Esophagus (tissue), 2 donors: ENCODE measurements at regions not wholly inside any gene's neighbourhood (a gene's known extent, or its start where the extent isn't known, plus 50 kb on each side); places are given as distances from the start of the nearest gene placed in this dataset.
A peak's percentile ranks its signal among the peaks of the same experiment; 100 is the strongest.

Experiments used
- H3K27ac ChIP-seq, 2 donors: one replicate each; pipeline ENCODE4 v1.5.1; 2013; ENCODE audit warnings: low read depth in 2 of 2, mild to moderate bottlenecking in 2 of 2, inconsistent platforms in 1 of 2, low read length in 1 of 2, moderate library complexity in 1 of 2
- H3K27me3 ChIP-seq, 2 donors: one replicate each; pipeline ENCODE4 v1.6.1; 2013; ENCODE audit warnings: low read length in 2 of 2, control low read depth in 1 of 2, mild to moderate bottlenecking in 1 of 2; ENCODE audit not compliant: insufficient read depth in 2 of 2, control insufficient read depth in 1 of 2
- H3K36me3 ChIP-seq, 2 donors: one replicate each; pipeline ENCODE4 v1.6.1; 2013; ENCODE audit warnings: low read length in 1 of 2; ENCODE audit not compliant: control insufficient read depth in 2 of 2, insufficient read depth in 2 of 2
- H3K4me1 ChIP-seq, 2 donors: one replicate each; pipeline ENCODE4 v1.6.1; 2013; ENCODE audit warnings: low read length in 1 of 2; ENCODE audit not compliant: control insufficient read depth in 2 of 2, insufficient read depth in 2 of 2
- H3K4me3 ChIP-seq, 2 donors: one replicate each; pipeline ENCODE4 v1.5.1; 2013; ENCODE audit warnings: low read length in 2 of 2, mild to moderate bottlenecking in 2 of 2, low read depth in 1 of 2, moderate library complexity in 1 of 2
- H3K9me3 ChIP-seq, 2 donors: one replicate each; pipeline ENCODE4 v1.6.1; 2013; ENCODE audit warnings: mild to moderate bottlenecking in 2 of 2, low read depth in 1 of 2, low read length in 1 of 2, moderate library complexity in 1 of 2; ENCODE audit not compliant: control insufficient read depth in 2 of 2, insufficient read depth in 1 of 2
- WGBS, 2 donors: extraction: QIAGEN DNeasy Blood & Tissue Kit; methylation state at CpG; one replicate each; pipeline ENCODE4 v1.1.7; 2013; 5-methylcytosine and 5-hydroxymethylcytosine counted together
- donor health status: healthy with polysubstance abuse.
- donor health status: Bipolar disorder and iron deficiency.

DNA sequence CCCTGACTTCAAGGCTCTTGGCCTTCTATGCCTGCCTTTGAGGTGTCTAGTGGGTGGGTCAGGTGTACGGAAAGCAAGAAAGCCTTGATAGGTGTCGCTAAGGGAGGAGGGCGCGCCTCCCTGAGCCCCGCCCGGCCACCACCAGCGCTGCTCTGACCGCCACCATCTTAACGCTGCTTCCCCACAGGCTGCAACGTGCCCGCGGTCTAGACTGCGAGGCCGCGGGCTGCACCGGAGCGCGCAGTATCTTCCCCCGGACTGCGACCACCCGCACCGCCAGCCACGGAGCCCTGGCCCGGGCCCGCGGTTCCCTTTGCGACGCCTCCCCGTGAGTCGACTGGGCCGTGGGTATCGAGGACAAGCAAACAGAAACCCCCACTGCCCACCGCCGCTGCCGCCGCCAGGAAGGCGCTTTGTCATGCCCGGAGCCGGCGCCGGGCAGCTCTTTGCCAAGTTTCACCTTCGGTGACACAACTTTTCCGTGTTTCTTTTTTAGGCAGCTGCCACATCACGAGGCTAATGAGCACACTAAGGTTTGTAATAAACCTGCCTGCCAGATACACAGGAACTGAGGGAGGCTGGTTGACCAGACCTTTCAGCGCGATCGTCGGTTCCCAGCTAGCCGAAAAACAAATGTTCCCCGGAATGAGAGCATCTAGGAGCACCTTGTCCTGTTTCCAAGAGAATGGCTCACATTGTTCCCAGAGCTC, 335.8 kb upstream of the F9 start:
- no peak overlapping the region for H3K27ac ChIP-seq
- peak overlapping the region; percentile 46 to 51 for H3K4me3 ChIP-seq

DNA sequence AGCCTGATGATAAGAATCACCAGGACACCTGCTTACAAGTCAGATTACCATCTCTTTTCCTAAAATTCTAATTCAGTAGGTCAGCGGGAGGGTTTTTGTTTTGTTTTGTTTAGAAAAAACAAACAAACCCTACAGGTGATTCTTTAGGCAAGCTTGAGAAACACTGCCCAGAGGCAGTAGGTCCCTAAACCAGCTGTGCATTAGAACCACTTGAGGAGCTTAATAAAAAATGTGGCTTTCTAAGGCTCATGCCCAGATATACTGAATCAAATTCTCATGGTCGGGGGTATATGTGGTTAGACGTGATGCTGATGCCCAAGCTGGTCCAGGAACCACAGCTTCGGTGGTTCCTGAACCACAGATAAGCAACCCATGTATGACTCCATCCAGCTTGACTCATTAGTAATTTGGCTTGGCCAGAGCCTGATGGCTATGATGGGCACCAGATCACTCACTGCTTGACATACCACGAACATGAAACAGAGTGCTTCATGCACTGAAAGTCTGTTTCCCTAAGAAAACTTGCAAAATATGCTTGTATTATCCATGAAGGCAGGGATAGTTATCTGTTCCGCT, 338.1 kb upstream of the F9 start:
- H3K36me3 ChIP-seq: no peaks in the 10 kb centered on the region
- 73 to 91% methylated on average over 6 of the region's 6 CpGs for WGBS, 2 donors
- no peak overlapping the region for H3K27ac ChIP-seq
- H3K27me3 ChIP-seq: peaks cover 0 to 6% of the 10 kb centered on the region in 2 donors
- H3K4me1 ChIP-seq: no peaks in the 10 kb centered on the region
- H3K4me3 ChIP-seq: no peak overlapping the region
- peaks cover 0 to 3% of the 10 kb centered on the region in 2 donors for H3K9me3 ChIP-seq

More for the DNA sequence above, 335.8 kb upstream of the F9 start:
- Histone ChIP-seq H3K27me3 (peaks cover 0 to 6% of the 10 kb centered on the region in 2 donors), H3K36me3 (no peaks in the 10 kb centered on the region), H3K9me3 (peaks cover 0 to 3% of the 10 kb centered on the region in 2 donors), H3K4me1 (no peaks in the 10 kb centered on the region)
- WGBS, 2 donors: 8 to 24% methylated on average over 50 of the region's 50 CpGs

DNA sequence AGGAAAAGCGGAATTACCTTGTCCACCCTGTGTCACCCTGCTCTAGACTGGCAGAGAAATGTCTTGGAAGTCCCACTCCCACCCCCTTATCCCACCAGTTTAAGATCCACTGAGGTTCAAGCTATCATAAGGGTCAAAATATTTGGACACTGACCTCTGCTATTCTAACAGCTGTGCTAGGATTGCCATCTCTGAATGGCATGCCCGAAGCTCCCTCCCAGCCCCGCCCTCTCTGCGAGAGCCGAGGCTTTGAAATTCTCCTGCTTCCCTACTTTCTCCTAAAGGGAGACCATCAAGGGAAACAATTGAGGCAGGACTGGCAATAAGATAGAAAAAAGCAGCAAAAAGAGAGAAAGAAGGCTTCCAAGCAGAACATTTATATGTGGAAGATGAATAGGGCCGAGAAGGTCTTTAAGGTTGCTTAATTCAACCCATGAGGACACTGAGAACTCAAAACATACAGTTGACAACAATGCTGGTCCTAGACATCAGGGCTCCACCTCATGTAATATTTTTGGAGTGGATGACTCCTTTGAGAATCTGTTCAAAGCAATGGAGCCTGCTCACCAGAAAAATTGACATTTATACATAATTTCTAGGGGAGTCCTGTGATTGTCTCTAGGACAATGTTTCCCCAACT, 338.7 kb upstream of the F9 start:
- H3K36me3 ChIP-seq: no peaks in the 10 kb centered on the region
- H3K27me3 ChIP-seq: peaks cover 0 to 6% of the 10 kb centered on the region in 2 donors
- no peak overlapping the region for H3K4me3 ChIP-seq
- WGBS, 2 donors: 82 to 93% methylated on average over 6 of the region's 6 CpGs
- peaks cover 0 to 3% of the 10 kb centered on the region in 2 donors for H3K9me3 ChIP-seq
- H3K4me1 ChIP-seq: no peaks in the 10 kb centered on the region
- H3K27ac ChIP-seq: no peak overlapping the region

DNA sequence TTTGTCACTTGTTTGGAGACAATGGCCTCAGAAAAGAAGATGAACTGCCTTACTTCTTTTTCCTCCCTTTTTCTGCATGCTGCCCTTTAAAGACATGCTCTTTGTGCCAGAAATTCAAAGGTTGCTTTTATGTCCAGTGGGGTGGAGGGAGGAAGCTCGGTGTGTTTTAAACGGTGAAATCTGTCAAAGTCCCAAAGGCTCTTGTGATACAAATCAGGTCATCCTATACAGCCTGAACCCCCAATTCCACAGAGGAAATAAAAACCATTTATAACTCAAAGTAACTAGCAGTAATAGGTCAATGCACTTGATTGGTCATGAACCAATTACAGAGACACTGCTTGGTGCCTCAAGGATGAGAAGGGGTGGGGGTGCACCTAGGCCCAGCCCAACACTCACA, 339.3 kb upstream of the F9 start:
- 62 to 76% methylated on average over 2 of the region's 2 CpGs for WGBS, 2 donors
- Histone ChIP-seq H3K4me1 (no peaks in the 10 kb centered on the region), H3K27me3 (peaks cover 0 to 6% of the 10 kb centered on the region in 2 donors), H3K27ac (no peak overlapping the region), H3K36me3 (no peaks in the 10 kb centered on the region), H3K9me3 (peaks cover 0 to 3% of the 10 kb centered on the region in 2 donors), H3K4me3 (no peak overlapping the region)

DNA sequence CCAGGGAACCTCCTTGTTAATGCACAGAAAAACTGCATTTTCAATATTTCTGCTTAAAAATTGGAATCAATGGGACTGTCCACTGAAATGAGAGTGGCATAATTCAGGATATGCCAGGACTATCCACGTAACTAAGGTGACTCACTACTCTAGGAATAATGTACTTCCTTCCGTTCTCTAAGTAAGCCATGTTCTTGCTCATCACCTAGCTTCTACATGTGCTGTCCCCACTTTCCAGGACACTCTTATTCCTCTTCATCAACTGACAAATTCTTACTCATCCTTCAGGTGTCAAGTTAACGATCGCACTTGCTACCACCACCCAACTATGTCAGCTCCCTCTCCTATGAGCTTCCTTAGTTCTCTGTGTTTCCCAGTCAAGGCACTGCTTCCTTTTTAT, 342.8 kb upstream of the F9 start:
- 83 to 92% methylated on average over 4 of the region's 4 CpGs for WGBS, 2 donors
- Histone ChIP-seq H3K4me1 (no peaks in the 10 kb centered on the region), H3K27ac (no peak overlapping the region)

DNA sequence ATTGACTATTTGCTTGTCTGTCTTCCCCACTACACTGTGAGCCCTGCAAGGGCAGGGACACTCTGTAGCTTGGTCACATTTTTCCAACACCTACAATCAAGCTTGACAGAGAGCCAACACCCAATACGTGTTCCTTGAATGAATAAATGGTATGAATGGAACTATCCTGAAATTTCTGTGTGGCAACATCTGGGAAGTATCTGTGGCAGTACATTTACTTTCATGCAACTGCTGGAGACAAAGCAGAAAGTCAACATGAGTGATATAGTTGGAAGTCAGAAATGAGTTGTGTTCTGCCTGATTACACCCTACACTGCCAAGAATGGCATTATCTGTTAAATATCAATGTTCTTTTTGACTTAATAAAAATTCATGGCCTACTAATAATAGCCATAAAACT, 343.5 kb upstream of the F9 start:
- H3K4me3 ChIP-seq: no peak overlapping the region
- H3K27ac ChIP-seq: no peak overlapping the region
- H3K4me1 ChIP-seq: no peaks in the 10 kb centered on the region
- no peaks in the 10 kb centered on the region for H3K36me3 ChIP-seq
- H3K9me3 ChIP-seq: no peaks in the 10 kb centered on the region
- WGBS, 2 donors: 40 to 47% methylated on average over 1 of the region's 1 CpG
- H3K27me3 ChIP-seq: peaks cover 0 to 3% of the 10 kb centered on the region in 2 donors

More for the DNA sequence above, 342.8 kb upstream of the F9 start:
- Histone ChIP-seq H3K9me3 (no peaks in the 10 kb centered on the region), H3K4me3 (no peak overlapping the region), H3K36me3 (no peaks in the 10 kb centered on the region), H3K27me3 (peaks cover 0 to 3% of the 10 kb centered on the region in 2 donors)

DNA sequence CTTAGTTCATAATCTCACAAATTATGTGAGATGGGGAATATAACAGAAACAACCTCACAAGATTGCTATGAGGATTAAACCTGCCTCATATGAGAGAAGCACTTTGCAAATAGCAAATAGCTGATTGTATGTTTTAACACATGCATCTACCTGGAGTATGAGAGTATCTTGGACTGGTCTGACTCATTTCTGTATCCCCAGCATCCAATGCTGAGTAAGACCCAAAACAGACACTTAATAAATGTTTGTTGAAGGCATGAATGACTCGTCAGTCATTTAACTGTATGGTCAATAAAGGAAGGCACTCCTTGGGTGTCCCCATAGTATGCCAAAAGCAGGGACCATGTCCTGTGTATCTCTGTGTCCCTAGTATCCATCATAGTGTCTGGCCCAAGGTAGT, 350.9 kb upstream of the F9 start:
- H3K9me3 ChIP-seq: no peaks in the 10 kb centered on the region
- H3K27ac ChIP-seq: no peak overlapping the region
- H3K4me1 ChIP-seq: no peaks in the 10 kb centered on the region
- peaks cover 0 to 3% of the 10 kb centered on the region in 2 donors for H3K27me3 ChIP-seq
- WGBS, 2 donors: 50 to 62% methylated on average over 1 of the region's 1 CpG
- no peak overlapping the region for H3K4me3 ChIP-seq
- H3K36me3 ChIP-seq: no peaks in the 10 kb centered on the region

DNA sequence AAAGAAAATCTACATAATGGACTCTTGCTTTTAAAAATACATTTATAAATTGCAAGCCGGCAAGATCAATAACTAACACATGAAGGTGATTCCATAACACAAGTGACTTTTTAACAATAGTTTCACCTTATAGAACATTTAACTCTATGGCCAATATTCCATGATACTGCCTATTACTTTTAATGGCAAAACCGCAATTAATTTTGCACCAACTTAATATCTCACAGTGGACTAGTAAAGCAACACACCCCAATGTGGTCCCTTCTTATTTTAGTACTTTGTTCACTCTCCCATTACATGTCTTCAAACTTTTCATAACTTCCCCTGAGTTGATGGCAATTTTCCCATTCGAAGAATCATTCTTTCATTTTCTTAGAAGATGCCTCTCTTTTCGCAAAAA, 351.6 kb upstream of the F9 start:
- Histone ChIP-seq H3K27ac (no peak overlapping the region), H3K36me3 (no peaks in the 10 kb centered on the region), H3K4me1 (no peaks in the 10 kb centered on the region), H3K4me3 (no peak overlapping the region), H3K9me3 (no peaks in the 10 kb centered on the region), H3K27me3 (peaks cover 0 to 3% of the 10 kb centered on the region in 2 donors)
- WGBS, 2 donors: 68 to 71% methylated on average over 4 of the region's 4 CpGs

DNA sequence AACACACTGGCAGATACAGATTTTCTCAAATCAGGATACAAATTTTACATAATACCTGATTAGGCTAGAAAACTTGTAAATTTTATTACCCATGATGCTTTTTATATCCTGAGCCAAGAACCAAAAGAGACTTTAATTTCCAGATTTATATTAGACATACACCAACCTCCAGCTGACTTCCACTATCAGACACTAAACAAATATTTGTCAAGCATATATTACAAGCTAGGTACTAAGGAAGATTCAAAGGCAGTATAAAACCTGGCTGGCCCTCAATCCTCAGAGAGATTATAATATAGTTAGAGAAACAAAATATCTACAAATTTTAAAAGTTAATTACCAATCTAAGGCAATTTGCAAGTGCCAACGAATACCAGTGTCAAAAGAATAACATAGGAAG, 357.8 kb upstream of the F9 start:
- no peaks in the 10 kb centered on the region for H3K9me3 ChIP-seq
- 67 to 80% methylated on average over 1 of the region's 1 CpG for WGBS, 2 donors
- H3K4me1 ChIP-seq: no peaks in the 10 kb centered on the region
- no peaks in the 10 kb centered on the region for H3K27me3 ChIP-seq
- H3K36me3 ChIP-seq: no peaks in the 10 kb centered on the region
- H3K4me3 ChIP-seq: no peak overlapping the region
- no peak overlapping the region for H3K27ac ChIP-seq
